Pancreas (tissue), 10 donors: ENCODE measurements at regions not wholly inside any gene's neighbourhood (a gene's known extent, or its start where the extent isn't known, plus 50 kb on each side); places are given as distances from the start of the nearest gene placed in this dataset.
A peak's percentile ranks its signal among the peaks of the same experiment; 100 is the strongest.
"Not testable (repeated sequence)": the region's sequence is repeated elsewhere in the genome, so short reads cannot be mapped to it uniquely, and the experiment has no call there.

Source experiments
- ATAC-seq, 4 donors: fragments of 200-7000 bp; cut with Tn5 transposase; one replicate each; pipeline versions ENCODE4 v1.8.0 to v1.9.1; 2020; ENCODE audit warnings: mild to moderate bottlenecking in 4 of 4, moderate library complexity in 4 of 4
- DNase-seq, 6 donors: peaks; one replicate each; pipeline ENCODE4 v3.0.0-alpha.2; 2020
- FAIRE-seq: peaks from 2 replicates; lab custom pipeline; 2012; peaks lifted over from hg19 to GRCh38; lab: Jason Lieb, UNC
- H3K27ac ChIP-seq, 4 donors: fragments of 200-600 bp; sonication (generic); 1 replicate in 3 of 4; 2 replicates in 1 of 4; pipeline versions ENCODE4 v1.5.0 to v1.8.0; 2020
- H3K27me3 ChIP-seq, 4 donors: fragments of 200-600 bp; one replicate each; pipeline ENCODE4 v1.8.0; 2021
- H3K36me3 ChIP-seq, 3 donors: fragments of 200-600 bp; sonication (generic) in 1 of 3; one replicate each; pipeline versions ENCODE4 v1.5.0 to v1.8.0; 2020 to 2021
- H3K4me1 ChIP-seq, 3 donors: fragments of 200-600 bp; one replicate each; pipeline ENCODE4 v1.8.0; 2021
- H3K4me3 ChIP-seq, 4 donors: fragments of 200-600 bp; sonication (generic) in 2 of 4; one replicate each; pipeline versions ENCODE4 v1.5.0 to v1.8.0; 2020 to 2021
- H3K9me3 ChIP-seq, 4 donors: fragments of 200-600 bp; one replicate each; pipeline ENCODE4 v1.8.0; 2021
- WGBS, 2 donors: extraction: QIAGEN DNeasy Blood & Tissue Kit; methylation state at CpG; one replicate each; pipeline ENCODE4 v1.1.7; 2013; 5-methylcytosine and 5-hydroxymethylcytosine counted together
- intact Hi-C, 3 donors: fragments of 100-400 bp; cut with DNase I; formaldehyde crosslinking; loops; one replicate each; pipeline versions ENCODE4 v1.11.1 to v1.14.2; 2022
- TF ChIP-seq, protein P1 (sequence below), 4 donors: fragments of 200-600 bp; sonication (generic) in 3 of 4; IDR thresholded peaks; one replicate each; pipeline versions ENCODE4 v1.5.0 to v1.8.0; 2021; ENCODE audit warnings: antibody characterized with exemption in 4 of 4
- donor health status: healthy with polysubstance abuse.
- donor health status: DM: no; HTN: no; CAD: no; lungs with moderate emphysema.
- donor health status: DM: no; HTN: no; CAD: no.
- donor health status: control.
- donor health status: control.
- donor health status: Bipolar disorder and iron deficiency.
- donor health status: DM: yes; HTN: yes; CAD: no.
- donor health status: DM: no; HTN: no; CAD: no.
- donor health status: DM: no; HTN: no; CAD: no.
- donor health status: DM: yes; HTN: yes; CAD: no.

GRCh38 chr12:67716817-67717216 lies 68.3 kb downstream of the DYRK2 start:
- Histone ChIP-seq H3K36me3 (no peaks in the 10 kb centered on the region), H3K27ac (peak overlapping the region in 1 of 4 donors; percentile 21)

DNA sequence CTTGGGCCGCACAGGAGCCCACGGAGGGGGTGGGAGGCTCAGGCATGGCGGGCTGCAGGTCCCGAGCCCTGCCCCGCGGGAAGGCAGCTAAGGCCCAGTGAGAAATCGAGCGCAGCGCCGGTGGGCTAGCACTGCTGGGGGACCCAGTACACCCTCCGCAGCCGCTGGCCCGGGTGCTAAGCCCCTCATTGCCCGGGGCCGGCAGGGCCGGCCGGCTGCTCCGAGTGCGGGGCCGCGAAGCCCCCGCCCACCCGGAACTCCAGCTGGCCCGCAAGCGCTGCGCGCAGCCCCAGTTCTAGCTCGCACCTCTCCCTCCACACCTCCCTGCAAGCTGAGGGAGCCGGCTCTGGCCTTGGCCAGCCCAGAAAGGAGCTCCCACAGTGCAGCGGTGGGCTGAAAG lies 70.8 kb downstream of the DYRK2 start:
- peaks cover 0 to 17% (median 7%) of the 10 kb centered on the region in 3 donors for H3K4me1 ChIP-seq
- H3K27ac ChIP-seq, H3K9me3 ChIP-seq, ATAC-seq, H3K27me3 ChIP-seq, H3K4me3 ChIP-seq, FAIRE-seq, H3K36me3 ChIP-seq, intact Hi-C loops, DNase-seq: not testable (repeated sequence)
- WGBS, 2 donors: 80 to 85% methylated on average over 14 to 29 of the region's 30 CpGs

More at GRCh38 chr12:67716817-67717216, 68.3 kb downstream of the DYRK2 start:
- H3K4me3 ChIP-seq: no peak overlapping the region
- 29 to 44% methylated on average over 1 of the region's 1 CpG for WGBS, 2 donors
- H3K27me3 ChIP-seq: no peaks in the 10 kb centered on the region
- no peak for DNase-seq
- TF ChIP-seq, protein P1, sequence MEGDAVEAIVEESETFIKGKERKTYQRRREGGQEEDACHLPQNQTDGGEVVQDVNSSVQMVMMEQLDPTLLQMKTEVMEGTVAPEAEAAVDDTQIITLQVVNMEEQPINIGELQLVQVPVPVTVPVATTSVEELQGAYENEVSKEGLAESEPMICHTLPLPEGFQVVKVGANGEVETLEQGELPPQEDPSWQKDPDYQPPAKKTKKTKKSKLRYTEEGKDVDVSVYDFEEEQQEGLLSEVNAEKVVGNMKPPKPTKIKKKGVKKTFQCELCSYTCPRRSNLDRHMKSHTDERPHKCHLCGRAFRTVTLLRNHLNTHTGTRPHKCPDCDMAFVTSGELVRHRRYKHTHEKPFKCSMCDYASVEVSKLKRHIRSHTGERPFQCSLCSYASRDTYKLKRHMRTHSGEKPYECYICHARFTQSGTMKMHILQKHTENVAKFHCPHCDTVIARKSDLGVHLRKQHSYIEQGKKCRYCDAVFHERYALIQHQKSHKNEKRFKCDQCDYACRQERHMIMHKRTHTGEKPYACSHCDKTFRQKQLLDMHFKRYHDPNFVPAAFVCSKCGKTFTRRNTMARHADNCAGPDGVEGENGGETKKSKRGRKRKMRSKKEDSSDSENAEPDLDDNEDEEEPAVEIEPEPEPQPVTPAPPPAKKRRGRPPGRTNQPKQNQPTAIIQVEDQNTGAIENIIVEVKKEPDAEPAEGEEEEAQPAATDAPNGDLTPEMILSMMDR (IDR thresholded peaks at IDR 0.05): no peak
- H3K9me3 ChIP-seq: no peaks in the 10 kb centered on the region
- peaks cover 0 to 14% (median 7%) of the 10 kb centered on the region in 3 donors for H3K4me1 ChIP-seq
- ATAC-seq: peak in 3 of 4 donors; percentile 26 to 51 (median 50)
- no peak for FAIRE-seq
- intact Hi-C loops: no loop called here

GRCh38 chr12:67720351-67720856 lies 71.9 kb downstream of the DYRK2 start:
- DNase-seq: no peak
- TF ChIP-seq, protein P1 (IDR thresholded peaks at IDR 0.05): no peak
- H3K36me3 ChIP-seq: no peaks in the 10 kb centered on the region
- no peak for FAIRE-seq
- no peak overlapping the region for H3K27ac ChIP-seq
- ATAC-seq: no peak
- H3K4me1 ChIP-seq: peaks cover 0 to 17% (median 7%) of the 10 kb centered on the region in 3 donors
- 44 to 55% methylated on average over 3 of the region's 3 CpGs for WGBS, 2 donors
- intact Hi-C loops: no loop called here
- no peaks in the 10 kb centered on the region for H3K27me3 ChIP-seq
- H3K9me3 ChIP-seq: no peaks in the 10 kb centered on the region
- no peak overlapping the region for H3K4me3 ChIP-seq

DNA sequence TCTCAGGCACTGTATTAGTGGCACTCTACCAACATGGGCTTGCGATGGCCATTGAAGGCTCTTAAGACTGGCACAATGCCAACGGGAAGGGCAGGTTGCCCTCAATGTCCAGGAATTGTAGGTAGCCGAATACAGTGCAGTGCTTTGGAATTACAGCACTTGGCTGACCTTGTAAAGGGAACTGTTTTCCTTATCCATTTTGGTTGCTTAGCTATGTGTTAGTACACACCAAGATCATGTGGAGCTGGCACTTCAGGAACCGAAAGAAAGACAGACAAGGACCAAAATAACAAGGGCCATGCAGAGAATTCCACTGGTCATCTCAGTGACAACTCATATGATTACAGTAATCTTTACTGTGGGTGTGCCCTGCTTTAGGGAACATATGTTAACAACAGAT lies 72.7 kb downstream of the DYRK2 start:
- H3K4me3 ChIP-seq: no peak overlapping the region
- peak; percentile 93 to 98 (median 96) for ATAC-seq
- FAIRE-seq: no peak
- peak in 5 of 6 donors; percentile 55 to 70 (median 56) for DNase-seq
- no peaks in the 10 kb centered on the region for H3K27me3 ChIP-seq
- peak overlapping the region in 2 of 4 donors; percentile 52 to 59 for H3K27ac ChIP-seq
- H3K36me3 ChIP-seq: no peaks in the 10 kb centered on the region
- peaks cover 0 to 17% (median 7%) of the 10 kb centered on the region in 3 donors for H3K4me1 ChIP-seq
- H3K9me3 ChIP-seq: no peaks in the 10 kb centered on the region
- TF ChIP-seq, protein P1 (IDR thresholded peaks at IDR 0.05): no peak
- intact Hi-C loops: no loop called here
- 6 to 11% methylated on average over 4 of the region's 4 CpGs for WGBS, 2 donors

DNA sequence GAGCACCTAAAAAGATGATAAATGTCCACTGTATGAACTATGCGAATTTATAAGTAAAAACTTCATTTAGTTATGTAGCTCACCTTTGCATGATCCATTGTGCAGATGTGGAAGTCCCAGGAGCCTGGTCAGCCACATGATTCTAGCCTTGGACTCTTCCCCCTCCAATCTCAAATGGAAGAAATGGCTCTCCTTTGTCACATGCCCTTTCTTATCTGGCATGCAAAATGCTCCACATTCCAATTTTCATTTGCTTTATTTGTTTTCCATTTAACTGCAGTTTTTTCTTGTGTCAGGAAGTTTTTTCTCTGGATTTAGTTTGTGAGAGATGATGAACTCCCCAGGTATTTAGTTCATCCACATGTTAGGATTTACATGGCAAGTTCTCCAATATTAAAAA lies 73.8 kb downstream of the DYRK2 start:
- intact Hi-C loops: no loop called here
- Histone ChIP-seq H3K4me1 (peaks cover 0 to 17% (median 7%) of the 10 kb centered on the region in 3 donors), H3K36me3 (no peaks in the 10 kb centered on the region), H3K4me3 (no peak overlapping the region), H3K27me3 (no peaks in the 10 kb centered on the region), H3K27ac (peak overlapping the region in 2 of 4 donors; percentile 52 to 59), H3K9me3 (no peaks in the 10 kb centered on the region)
- WGBS, 2 donors: 92 to 94% methylated on average over 1 of the region's 1 CpG
- peak in 1 of 4 donors; percentile 33 for ATAC-seq
- TF ChIP-seq, protein P1 (IDR thresholded peaks at IDR 0.05): no peak
- no peak for FAIRE-seq
- no peak for DNase-seq
